B cell (primary cell): ENCODE measurements at regions not wholly inside any gene's neighbourhood (a gene's known extent, or its start where the extent isn't known, plus 50 kb on each side); places are given as distances from the start of the nearest gene placed in this dataset.

Source experiments
- ATAC-seq: fragments of 200-7000 bp; cut with Tn5 transposase; one replicate; pipeline ENCODE4 v1.10.0; 2021; ENCODE audit warnings: low read depth, mild to moderate bottlenecking, moderate number of reproducible peaks, moderate library complexity
- CTCF ChIA-PET: fragments of 350-600 bp; sonication (Branson Sonifier 250); formaldehyde crosslinking; loops from one replicate; lab custom pipeline; 2021; ENCODE audit warnings: antibody characterized with exemption, inconsistent platforms; lab: Charles Lee
- POLR2A ChIA-PET: fragments of 350-600 bp; sonication (Branson Sonifier 250); formaldehyde crosslinking; loops from one replicate; lab custom pipeline; 2021; ENCODE audit warnings: antibody characterized with exemption; lab: Charles Lee
- DNase-seq: peaks from one replicate; pipeline ENCODE4 v3.0.0; 2013
- H2AFZ ChIP-seq: 2 replicates; pipeline ENCODE4 v1.6.1; 2012; ENCODE audit warnings: mild to moderate bottlenecking, low read depth, low read length; ENCODE audit not compliant: insufficient read depth, poor library complexity, severe bottlenecking
- H3K27ac ChIP-seq, 2 donors: 1 replicate in 1 of 2; 2 replicates in 1 of 2; pipeline ENCODE4 v1.5.1; 2012 to 2013; ENCODE audit warnings: low read length in 2 of 2, mild to moderate bottlenecking in 2 of 2, moderate library complexity in 1 of 2
- H3K27me3 ChIP-seq, 4 experiments: fragments of 200-600 bp in 1 of 4; sonication (generic) in 1 of 4; replicated peaks in 1 of 4; 1 replicate in 2 of 4; 2 replicates in 2 of 4; pipeline versions ENCODE4 v1.6.1 to v1.7.0; 2013 to 2016; ENCODE audit warnings: low read length in 3 of 4, mild to moderate bottlenecking in 2 of 4, mixed read lengths in 1 of 4, moderate library complexity in 1 of 4; ENCODE audit not compliant: insufficient read depth in 4 of 4, control insufficient read depth in 3 of 4; ENCODE audit errors: control extremely low read depth in 1 of 4
- H3K36me3 ChIP-seq, 2 experiments: replicated peaks in 1 of 2; 1 replicate in 1 of 2; 2 replicates in 1 of 2; pipeline versions ENCODE4 v1.6.1 to v1.7.1; 2013; ENCODE audit warnings: low read length in 1 of 2; ENCODE audit not compliant: insufficient read depth in 2 of 2, control insufficient read depth in 1 of 2; ENCODE audit errors: control extremely low read depth in 1 of 2, extremely low read depth in 1 of 2
- H3K4me1 ChIP-seq, 2 donors: fragments of 200-600 bp in 1 of 2; sonication (generic) in 1 of 2; 1 replicate in 1 of 2; 2 replicates in 1 of 2; pipeline versions ENCODE4 v1.5.1 to v1.6.1; 2013 to 2017; ENCODE audit warnings: low read length in 2 of 2; ENCODE audit not compliant: control insufficient read depth in 2 of 2, insufficient read depth in 2 of 2
- H3K4me2 ChIP-seq: replicated peaks from 2 replicates; pipeline ENCODE3; 2012; ENCODE audit warnings: mild to moderate bottlenecking, low read depth, low read length; ENCODE audit not compliant: poor library complexity, severe bottlenecking
- H3K4me3 ChIP-seq, 5 experiments: fragments of 200-600 bp in 1 of 5; sonication (generic) in 1 of 5; 1 replicate in 3 of 5; 2 replicates in 2 of 5; pipeline versions ENCODE4 v1.5.1 to v1.7.0; 2011 to 2016; ENCODE audit warnings: low read length in 4 of 5, mild to moderate bottlenecking in 4 of 5, low read depth in 2 of 5, control low read depth in 1 of 5, moderate library complexity in 1 of 5; ENCODE audit not compliant: insufficient read depth in 1 of 5; ENCODE audit errors: control extremely low read depth in 1 of 5, extremely low read depth in 1 of 5
- H3K79me2 ChIP-seq: fragments of 200-600 bp; sonication (generic); one replicate; pipeline ENCODE4 v1.6.0; 2016; ENCODE audit warnings: low read length; ENCODE audit not compliant: control insufficient read depth, insufficient read depth
- H3K9ac ChIP-seq: fragments of 200-600 bp; sonication (generic); 2 replicates; pipeline ENCODE4 v1.6.1; 2017; ENCODE audit warnings: mild to moderate bottlenecking, low read length, moderate library complexity
- H3K9me3 ChIP-seq, 3 donors: one replicate each; pipeline versions ENCODE4 v1.6.1 to v1.7.1; 2013; ENCODE audit warnings: low read length in 2 of 3; ENCODE audit not compliant: control insufficient read depth in 2 of 3, insufficient read depth in 1 of 3; ENCODE audit errors: control extremely low read depth in 1 of 3
- H4K20me1 ChIP-seq: 2 replicates; pipeline ENCODE4 v1.6.0; 2012; ENCODE audit warnings: mild to moderate bottlenecking, low read length; ENCODE audit not compliant: insufficient read depth, control insufficient read depth, poor library complexity, severe bottlenecking
- H3K27ac Mint-ChIP-seq: one replicate; pipeline ENCODE4 v1.8.0; 2021; ENCODE audit warnings: mixed read lengths
- H3K27me3 Mint-ChIP-seq: one replicate; pipeline ENCODE4 v1.8.0; 2021; ENCODE audit warnings: mixed read lengths
- H3K4me1 Mint-ChIP-seq: one replicate; pipeline ENCODE4 v1.8.0; 2021; ENCODE audit warnings: mixed read lengths
- H3K4me3 Mint-ChIP-seq: one replicate; pipeline ENCODE4 v1.8.0; 2021; ENCODE audit warnings: mixed read lengths
- H3K9me3 Mint-ChIP-seq: one replicate; pipeline ENCODE4 v1.8.0; 2022; ENCODE audit warnings: mixed read lengths; ENCODE audit not compliant: insufficient read depth
- CTCF ChIP-seq: fragments of 200-600 bp; IDR thresholded peaks from one replicate; pipeline ENCODE4 v1.8.0; 2022; ENCODE audit warnings: antibody characterized with exemption, mild to moderate bottlenecking
- EZH2 ChIP-seq: IDR thresholded peaks from 2 replicates; pipeline ENCODE4 v1.6.1; 2012; ENCODE audit warnings: borderline replicate concordance, low read depth, mild to moderate bottlenecking, moderate library complexity, low read length; ENCODE audit not compliant: insufficient read depth, poor library complexity, severe bottlenecking
- WGBS: methylation state at CpG from one replicate; pipeline ENCODE4 v1.1.5; 2013; ENCODE audit warnings: missing lambda C conversion rate; ENCODE audit not compliant: insufficient coverage; 5-methylcytosine and 5-hydroxymethylcytosine counted together
- intact Hi-C: fragments of 100-400 bp; cut with micrococcal nuclease; formaldehyde crosslinking; loops from one replicate; pipeline ENCODE4 v1.10.0; 2022

DNA sequence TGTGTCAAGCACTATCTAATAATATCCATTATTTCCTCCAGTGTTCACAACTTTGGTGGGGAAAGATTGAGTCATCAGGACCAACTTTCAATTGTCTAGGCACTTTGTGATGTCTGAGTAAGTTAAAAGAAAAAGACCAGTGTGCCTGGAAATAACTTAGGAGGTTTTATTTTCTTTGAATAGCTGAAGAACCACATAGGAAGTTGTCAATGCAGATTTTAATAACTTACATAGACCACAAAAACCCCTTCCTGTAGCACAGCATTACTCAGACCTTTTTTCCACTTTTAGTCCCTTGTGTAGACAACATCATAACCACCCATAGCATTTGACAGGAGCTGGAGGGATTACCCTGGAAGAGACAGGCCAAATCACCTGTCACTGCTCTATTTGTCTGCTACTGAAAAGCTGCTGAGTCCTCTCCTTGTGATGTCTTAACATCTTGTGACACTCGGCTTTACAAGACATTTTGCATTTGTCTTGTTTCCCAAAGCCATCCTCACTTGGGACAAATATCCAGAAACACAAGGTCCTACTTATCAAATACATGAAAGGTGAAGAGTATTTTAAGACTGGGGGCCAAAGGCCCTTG lies 241.5 kb upstream of the PTER start:
- ATAC-seq (no peak), DNase-seq (no peak)
- TF ChIP-seq EZH2 (no peak), CTCF (no peak)
- no peaks in the 10 kb centered on the region for H3K36me3 ChIP-seq
- H3K9ac ChIP-seq = no peak overlapping the region
- H3K4me1 ChIP-seq = no peaks in the 10 kb centered on the region
- H3K27me3 ChIP-seq = no peaks in the 10 kb centered on the region
- Mint-ChIP-seq H3K9me3 (peaks cover 2% of the 10 kb centered on the region), H3K27me3 (no peaks in the 10 kb centered on the region), H3K4me1 (no peaks in the 10 kb centered on the region), H3K4me3 (no peak overlapping the region), H3K27ac (no peak overlapping the region)
- no peak overlapping the region for H2AFZ ChIP-seq
- POLR2A ChIA-PET = no interaction called here
- CTCF ChIA-PET = no interaction called here
- H3K4me3 ChIP-seq = no peak overlapping the region
- no CpG with 5 or more reads among the region's 1 CpG for WGBS
- no peak overlapping the region for H3K27ac ChIP-seq
- no peaks in the 10 kb centered on the region for H4K20me1 ChIP-seq
- H3K9me3 ChIP-seq = no peaks in the 10 kb centered on the region
- H3K79me2 ChIP-seq = no peaks in the 10 kb centered on the region
- intact Hi-C loops = no loop called here
- H3K4me2 ChIP-seq = no peak overlapping the region

GRCh38 chr10:16195894-16196293 lies 240.9 kb upstream of the PTER start:
- no peak overlapping the region for H2AFZ ChIP-seq
- Mint-ChIP-seq H3K9me3 (peaks cover 2% of the 10 kb centered on the region), H3K4me3 (no peak overlapping the region), H3K27ac (no peak overlapping the region), H3K27me3 (no peaks in the 10 kb centered on the region), H3K4me1 (no peaks in the 10 kb centered on the region)
- no peaks in the 10 kb centered on the region for H3K9me3 ChIP-seq
- no peak overlapping the region for H3K27ac ChIP-seq
- WGBS = no CpG with 5 or more reads among the region's 2 CpGs
- POLR2A ChIA-PET = no interaction called here
- TF ChIP-seq CTCF = no peak
- TF ChIP-seq EZH2 = no peak
- CTCF ChIA-PET = no interaction called here
- no peak overlapping the region for H3K9ac ChIP-seq
- DNase-seq (no peak), ATAC-seq (no peak)
- H3K4me2 ChIP-seq = no peak overlapping the region
- intact Hi-C loops = no loop called here
- no peaks in the 10 kb centered on the region for H4K20me1 ChIP-seq
- H3K4me3 ChIP-seq = no peak overlapping the region
- no peaks in the 10 kb centered on the region for H3K36me3 ChIP-seq
- no peaks in the 10 kb centered on the region for H3K27me3 ChIP-seq
- H3K79me2 ChIP-seq = no peaks in the 10 kb centered on the region
- H3K4me1 ChIP-seq = no peaks in the 10 kb centered on the region
